A172 (cell line): ENCODE measurements at regions not wholly inside any gene's neighbourhood (a gene's known extent, or its start where the extent isn't known, plus 50 kb on each side); places are given as distances from the start of the nearest gene placed in this dataset.
"Not testable (repeated sequence)": the region's sequence is repeated elsewhere in the genome, so short reads cannot be mapped to it uniquely, and the experiment has no call there.

Experiments used
- DNase-seq: peaks from one replicate; pipeline ENCODE4 v3.0.0-alpha.2; 2015; ENCODE audit warnings: low spot score

- DNase-seq, result peak; percentile 52
Observed at GRCh38 chr4:43089730-43090129, 197.2 kb downstream of the GRXCR1 start.

GRCh38 chr4:43103048-43103447, 210.5 kb downstream of the GRXCR1 start:
- DNase-seq, result no peak

GRCh38 chr4:43112139-43112538, 219.6 kb downstream of the GRXCR1 start:
- no peak for DNase-seq

- DNase-seq, result no peak
Observed at GRCh38 chr4:43113196-43113595, 220.7 kb downstream of the GRXCR1 start.

GRCh38 chr4:43126595-43126994, 234.1 kb downstream of the GRXCR1 start:
- no peak for DNase-seq

GRCh38 chr4:43130228-43131021, 237.9 kb downstream of the GRXCR1 start:
- DNase-seq, result no peak

- peak; percentile 69 for DNase-seq
Observed at GRCh38 chr4:43132010-43132582, 239.6 kb downstream of the GRXCR1 start.

GRCh38 chr4:43133566-43133965, 241.1 kb downstream of the GRXCR1 start:
- DNase-seq, result no peak

GRCh38 chr4:43136752-43137151, 244.2 kb downstream of the GRXCR1 start:
- no peak for DNase-seq

- DNase-seq, result no peak
Observed at GRCh38 chr4:43146198-43146597, 253.7 kb downstream of the GRXCR1 start.

- DNase-seq, result no peak
Observed at GRCh38 chr4:43148481-43148880, 256.0 kb downstream of the GRXCR1 start.

GRCh38 chr4:43163101-43163792, 270.7 kb downstream of the GRXCR1 start:
- no peak for DNase-seq

- DNase-seq, result no peak
Observed at GRCh38 chr4:43189741-43190140, 297.2 kb downstream of the GRXCR1 start.

GRCh38 chr4:43212576-43212975, 320.1 kb downstream of the GRXCR1 start:
- not testable (repeated sequence) for DNase-seq

GRCh38 chr4:43223820-43224219, 331.3 kb downstream of the GRXCR1 start:
- DNase-seq, result no peak

- DNase-seq, result no peak
Observed at GRCh38 chr4:43224559-43224958, 332.0 kb downstream of the GRXCR1 start.

GRCh38 chr4:43233321-43233720, 340.8 kb downstream of the GRXCR1 start:
- no peak for DNase-seq

GRCh38 chr4:43234626-43235415, 342.3 kb downstream of the GRXCR1 start:
- peak; percentile 4 for DNase-seq

- DNase-seq, result no peak
Observed at GRCh38 chr4:43238008-43238407, 345.5 kb downstream of the GRXCR1 start.

GRCh38 chr4:43238585-43238984, 346.1 kb downstream of the GRXCR1 start:
- DNase-seq, result no peak

GRCh38 chr4:43241104-43241503, 348.6 kb downstream of the GRXCR1 start:
- DNase-seq, result no peak

- DNase-seq, result peak; percentile 1
Observed at GRCh38 chr4:43242606-43243005, 350.1 kb downstream of the GRXCR1 start.
